HEK293 (cell line): ENCODE measurements at regions not wholly inside any gene's neighbourhood (a gene's known extent, or its start where the extent isn't known, plus 50 kb on each side); places are given as distances from the start of the nearest gene placed in this dataset.
A peak's percentile ranks its signal among the peaks of the same experiment; 100 is the strongest.

Experiments used
- CTCF ChIA-PET: fragments of 350-600 bp; formaldehyde crosslinking; extraction: SDS; loops from one replicate; lab custom pipeline; 2021; ENCODE audit warnings: antibody characterized with exemption; lab: Yijun Ruan, JAX
- POLR2A ChIA-PET: fragments of 300-600 bp; formaldehyde crosslinking; extraction: SDS; loops from one replicate; lab custom pipeline; 2020; ENCODE audit warnings: antibody characterized with exemption, inconsistent platforms; lab: Yijun Ruan, JAX
- H3K27ac ChIP-seq: fragments of 200-500 bp; sonication (Bioruptor generic); 2 replicates; pipeline ENCODE4 v1.5.1; 2014; ENCODE audit warnings: low read depth, low read length, control low read depth, inconsistent platforms; ENCODE audit errors: extremely low read depth
- H3K36me3 ChIP-seq, 2 experiments: fragments of 200-500 bp in 1 of 2; sonication (Bioruptor generic) in 1 of 2; 1 replicate in 1 of 2; 2 replicates in 1 of 2; pipeline ENCODE4 v1.5.1; 2014 to 2017; ENCODE audit warnings: inconsistent platforms in 2 of 2, low read length in 2 of 2; ENCODE audit not compliant: control insufficient read depth in 2 of 2, insufficient read depth in 1 of 2
- H3K4me1 ChIP-seq: fragments of 200-500 bp; sonication (Bioruptor generic); 2 replicates; pipeline ENCODE4 v1.5.1; 2014; ENCODE audit warnings: mild to moderate bottlenecking, low read length, inconsistent platforms; ENCODE audit not compliant: control insufficient read depth, insufficient read depth
- H3K4me3 ChIP-seq: 2 replicates; pipeline ENCODE4 v1.5.1; 2011; ENCODE audit warnings: low read depth, mild to moderate bottlenecking, control low read depth, low read length, moderate library complexity
- H3K9me3 ChIP-seq: fragments of 200-500 bp; sonication (Bioruptor generic); 2 replicates; pipeline ENCODE4 v1.5.1; 2014; ENCODE audit warnings: low read depth, low read length, inconsistent platforms; ENCODE audit not compliant: control insufficient read depth, insufficient read depth
- BCL11A ChIP-seq: fragments of 450-650 bp; formaldehyde crosslinking; IDR thresholded peaks from 2 replicates; pipeline ENCODE4 v1.5.1; 2016; ENCODE audit warnings: low read depth, missing biosample characterization, missing genetic modification characterization
- EGR2 ChIP-seq: fragments of 450-650 bp; formaldehyde crosslinking; IDR thresholded peaks from 2 replicates; pipeline ENCODE4 v1.5.1; 2016; ENCODE audit warnings: low read depth, missing biosample characterization, missing genetic modification characterization
- GLIS1 ChIP-seq: fragments of 450-650 bp; formaldehyde crosslinking; IDR thresholded peaks from 2 replicates; pipeline ENCODE4 v1.5.1; 2016; ENCODE audit warnings: missing biosample characterization, missing genetic modification characterization
- KLF1 ChIP-seq: fragments of 450-650 bp; formaldehyde crosslinking; IDR thresholded peaks from 2 replicates; pipeline ENCODE4 v1.5.1; 2016; ENCODE audit warnings: missing biosample characterization, missing genetic modification characterization
- MEIS1 ChIP-seq: sonication (generic); formaldehyde crosslinking; IDR thresholded peaks from 2 replicates; pipeline ENCODE4 v1.8.1; 2022; ENCODE audit warnings: missing genetic modification reagents, mild to moderate bottlenecking, borderline replicate concordance
- PRDM1 ChIP-seq: fragments of 450-650 bp; formaldehyde crosslinking; IDR thresholded peaks from 2 replicates; pipeline ENCODE4; 2016; ENCODE audit warnings: missing biosample characterization, missing genetic modification characterization
- ZBTB1 ChIP-seq: fragments of 450-650 bp; formaldehyde crosslinking; IDR thresholded peaks from 2 replicates; pipeline ENCODE4 v1.5.1; 2016; ENCODE audit warnings: missing biosample characterization, missing genetic modification characterization
- ZFHX2 ChIP-seq: fragments of 450-650 bp; formaldehyde crosslinking; conservative IDR thresholded peaks from 2 replicates; pipeline ENCODE4 v1.5.1; 2016; ENCODE audit warnings: missing biosample characterization, missing genetic modification characterization
- ZNF121 ChIP-seq: fragments of 450-650 bp; formaldehyde crosslinking; IDR thresholded peaks from 2 replicates; pipeline ENCODE4 v1.5.1; 2016; ENCODE audit warnings: missing biosample characterization, missing genetic modification characterization
- ZNF133 ChIP-seq: fragments of 450-650 bp; formaldehyde crosslinking; IDR thresholded peaks from 2 replicates; pipeline ENCODE4 v1.5.1; 2016; ENCODE audit warnings: missing biosample characterization, missing genetic modification characterization
- ZNF140 ChIP-seq: fragments of 450-650 bp; formaldehyde crosslinking; IDR thresholded peaks from 2 replicates; pipeline ENCODE4 v1.5.1; 2016; ENCODE audit warnings: missing biosample characterization, missing genetic modification characterization
- ZNF155 ChIP-seq: fragments of 450-650 bp; formaldehyde crosslinking; IDR thresholded peaks from 2 replicates; pipeline ENCODE4 v1.5.1; 2016; ENCODE audit warnings: missing biosample characterization, missing genetic modification characterization
- ZNF23 ChIP-seq: fragments of 450-650 bp; formaldehyde crosslinking; IDR thresholded peaks from 2 replicates; pipeline ENCODE4 v1.5.1; 2016; ENCODE audit warnings: missing biosample characterization, missing genetic modification characterization, borderline replicate concordance
- ZNF555 ChIP-seq: fragments of 450-650 bp; formaldehyde crosslinking; conservative IDR thresholded peaks from 2 replicates; pipeline ENCODE4 v1.5.1; 2017; ENCODE audit warnings: missing biosample characterization, mild to moderate bottlenecking, missing genetic modification characterization, inconsistent platforms
- ZNF792 ChIP-seq: fragments of 450-650 bp; formaldehyde crosslinking; IDR thresholded peaks from 2 replicates; pipeline ENCODE4 v1.5.1; 2016; ENCODE audit warnings: missing biosample characterization, missing genetic modification characterization
- ZNF837 ChIP-seq: fragments of 450-650 bp; formaldehyde crosslinking; IDR thresholded peaks from 2 replicates; pipeline ENCODE4 v1.5.1; 2016; ENCODE audit warnings: missing biosample characterization, missing genetic modification characterization
- TF ChIP-seq, protein P1 (sequence below): sonication (generic); formaldehyde crosslinking; IDR thresholded peaks from 2 replicates; pipeline ENCODE4 v1.8.1; 2022; ENCODE audit warnings: mild to moderate bottlenecking, moderate library complexity, missing genetic modification reagents
- TF ChIP-seq, protein P2 (sequence below): fragments of 450-650 bp; formaldehyde crosslinking; IDR thresholded peaks from 2 replicates; pipeline ENCODE4 v1.5.1; 2017; ENCODE audit warnings: missing biosample characterization, missing genetic modification characterization
- TF ChIP-seq, protein P3 (sequence below): fragments of 450-650 bp; formaldehyde crosslinking; optimal IDR thresholded peaks from 2 replicates; pipeline ENCODE3; 2016; ENCODE audit warnings: missing biosample characterization, mild to moderate bottlenecking, missing genetic modification characterization
- TF ChIP-seq, protein P4 (sequence below): fragments of 450-650 bp; formaldehyde crosslinking; IDR thresholded peaks from 2 replicates; pipeline ENCODE4 v1.5.1; 2016; ENCODE audit warnings: missing biosample characterization, missing genetic modification characterization

DNA sequence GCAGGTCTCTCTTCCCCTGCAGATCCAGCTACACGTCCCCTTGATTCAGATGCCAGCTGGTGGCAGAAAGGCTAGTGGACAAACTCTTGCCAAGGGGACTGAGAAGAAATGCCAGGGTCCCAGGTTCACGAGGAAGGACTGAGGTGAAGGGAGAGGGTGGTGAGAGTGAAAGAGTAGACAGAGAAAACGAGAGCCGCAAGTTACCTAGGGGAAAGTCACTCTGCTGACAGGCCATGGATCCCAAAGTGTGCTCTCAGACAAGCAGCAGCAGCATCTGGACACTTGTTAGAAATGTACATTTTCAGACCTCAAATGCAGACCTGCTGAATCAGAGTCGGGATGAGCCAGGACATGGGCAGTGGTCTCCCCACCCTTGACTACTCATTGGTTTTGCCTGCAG, 192.3 kb downstream of the FGFR2 start:
- TF ChIP-seq ZBTB1, result no peak
- peak; percentile 50; the same call in 1 of the 2 replicates for TF ChIP-seq PRDM1
- POLR2A ChIA-PET, result no interaction called here
- Histone ChIP-seq H3K4me3 (no peak overlapping the region), H3K36me3 (no peaks in the 10 kb centered on the region), H3K27ac (no peak overlapping the region), H3K9me3 (no peaks in the 10 kb centered on the region), H3K4me1 (peaks cover 3% of the 10 kb centered on the region; the same call in 1 of the 2 replicates)
- CTCF ChIA-PET, result no interaction called here

DNA sequence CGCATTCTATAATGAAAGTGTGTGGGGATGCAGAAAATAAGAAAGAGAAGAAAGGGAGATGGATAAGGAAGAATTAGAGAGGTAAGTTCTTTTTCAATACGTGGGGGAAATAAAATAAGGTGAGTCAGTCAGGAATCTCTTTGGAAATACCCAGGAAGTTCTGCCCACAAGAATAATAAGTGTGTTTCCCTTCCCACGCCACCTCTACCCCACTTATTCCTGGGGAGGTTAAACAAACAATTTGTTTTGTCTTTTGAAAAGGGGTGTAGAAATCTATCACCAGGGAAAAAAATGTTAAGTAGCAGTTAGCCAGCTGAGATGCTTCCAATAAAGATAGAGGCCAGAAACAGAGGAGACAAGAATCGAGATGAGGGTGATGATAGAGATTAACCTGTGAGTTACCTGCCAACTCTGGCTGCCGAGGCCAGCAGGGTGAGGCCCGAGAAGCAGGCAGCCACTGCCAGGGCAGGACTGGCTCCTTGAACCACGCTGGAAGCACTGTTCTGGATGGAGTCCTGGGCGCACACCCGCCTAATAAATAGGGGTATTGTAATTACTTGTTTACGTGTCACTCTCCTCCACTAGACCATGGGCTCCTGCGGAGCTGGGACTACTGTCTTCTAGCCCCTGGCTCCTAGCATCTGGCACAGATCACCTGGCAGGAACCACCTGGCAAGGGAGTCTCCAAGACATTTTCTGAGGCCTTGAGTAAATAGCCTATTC, 191.3 kb downstream of the FGFR2 start:
- Histone ChIP-seq H3K4me1 (peaks cover 3% of the 10 kb centered on the region; the same call in 1 of the 2 replicates), H3K4me3 (no peak overlapping the region), H3K27ac (no peak overlapping the region), H3K36me3 (no peaks in the 10 kb centered on the region), H3K9me3 (no peaks in the 10 kb centered on the region)
- CTCF ChIA-PET, result no interaction called here
- TF ChIP-seq EGR2, result peak; percentile 66
- TF ChIP-seq GLIS1 (tag by site-specific recombination), result peak; percentile 41
- TF ChIP-seq KLF1 (tag by site-specific recombination), result no peak
- peak; percentile 84 for TF ChIP-seq ZFHX2 (tag by site-specific recombination)
- POLR2A ChIA-PET, result no interaction called here

DNA sequence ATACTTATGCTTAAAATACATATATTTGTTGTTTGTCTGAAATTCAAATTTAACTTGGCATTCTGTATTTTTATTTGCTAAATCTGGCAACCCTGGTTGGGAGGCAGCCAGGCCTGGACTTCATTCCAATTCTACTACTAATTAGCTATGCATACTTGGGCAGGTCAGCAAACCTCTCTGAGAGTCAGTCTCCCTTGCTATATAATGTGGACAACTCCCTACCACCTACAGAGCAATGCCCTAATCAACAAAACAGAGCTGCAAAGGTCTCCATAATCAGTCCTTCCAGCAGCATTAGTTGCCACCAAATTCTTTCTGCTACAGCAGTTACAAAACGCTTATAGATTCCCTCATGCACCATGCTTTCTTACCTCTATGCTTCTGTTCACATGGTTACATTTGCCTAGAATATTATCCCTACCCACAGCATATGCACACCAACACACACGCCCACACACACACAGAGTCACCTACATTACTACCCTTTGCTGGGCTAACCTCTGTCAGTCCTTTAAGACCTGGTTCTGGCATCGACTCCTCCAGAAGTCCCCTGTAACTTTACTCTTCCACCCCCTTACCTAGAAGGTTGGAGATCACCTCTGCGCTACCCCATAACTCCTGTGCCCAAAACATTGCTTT, 188.7 kb downstream of the FGFR2 start:
- ChIA-PET POLR2A (no interaction called here), CTCF (no interaction called here)
- Histone ChIP-seq H3K9me3 (no peaks in the 10 kb centered on the region), H3K27ac (no peak overlapping the region), H3K36me3 (no peaks in the 10 kb centered on the region), H3K4me3 (no peak overlapping the region), H3K4me1 (no peaks in the 10 kb centered on the region)
- TF ChIP-seq EGR2 (peak; percentile 91), MEIS1 (CRISPR knock-in tag) (no peak), ZFHX2 (tag by site-specific recombination) (peak; percentile 93)
- TF ChIP-seq, protein P1, sequence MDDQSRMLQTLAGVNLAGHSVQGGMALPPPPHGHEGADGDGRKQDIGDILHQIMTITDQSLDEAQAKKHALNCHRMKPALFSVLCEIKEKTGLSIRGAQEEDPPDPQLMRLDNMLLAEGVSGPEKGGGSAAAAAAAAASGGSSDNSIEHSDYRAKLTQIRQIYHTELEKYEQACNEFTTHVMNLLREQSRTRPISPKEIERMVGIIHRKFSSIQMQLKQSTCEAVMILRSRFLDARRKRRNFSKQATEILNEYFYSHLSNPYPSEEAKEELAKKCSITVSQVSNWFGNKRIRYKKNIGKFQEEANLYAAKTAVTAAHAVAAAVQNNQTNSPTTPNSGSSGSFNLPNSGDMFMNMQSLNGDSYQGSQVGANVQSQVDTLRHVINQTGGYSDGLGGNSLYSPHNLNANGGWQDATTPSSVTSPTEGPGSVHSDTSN (CRISPR knock-in tag), result no peak

DNA sequence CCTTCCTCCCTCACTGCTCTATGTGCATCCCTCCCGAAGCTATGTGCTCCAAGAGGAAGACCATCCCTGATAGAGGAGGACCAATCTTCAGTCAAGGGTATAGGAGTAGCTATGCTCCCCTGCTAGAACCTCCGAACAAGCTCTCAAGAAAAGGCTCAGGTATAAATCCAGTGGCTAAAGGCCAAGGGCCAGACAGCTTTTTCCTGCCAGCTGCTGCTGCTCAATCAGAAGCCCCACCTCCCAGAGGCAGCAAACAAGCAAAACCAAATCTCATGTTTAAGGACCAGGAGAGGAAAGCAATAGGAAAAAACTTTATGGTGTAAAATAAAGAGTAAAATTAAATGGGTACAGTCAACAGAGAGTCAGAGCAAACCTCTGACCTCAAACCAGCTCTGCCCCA, 187.2 kb downstream of the FGFR2 start:
- TF ChIP-seq ZNF555 (tag by site-specific recombination), result no peak
- no peak for TF ChIP-seq ZNF133 (tag by site-specific recombination)
- TF ChIP-seq ZNF121, result no peak
- TF ChIP-seq, protein P2, sequence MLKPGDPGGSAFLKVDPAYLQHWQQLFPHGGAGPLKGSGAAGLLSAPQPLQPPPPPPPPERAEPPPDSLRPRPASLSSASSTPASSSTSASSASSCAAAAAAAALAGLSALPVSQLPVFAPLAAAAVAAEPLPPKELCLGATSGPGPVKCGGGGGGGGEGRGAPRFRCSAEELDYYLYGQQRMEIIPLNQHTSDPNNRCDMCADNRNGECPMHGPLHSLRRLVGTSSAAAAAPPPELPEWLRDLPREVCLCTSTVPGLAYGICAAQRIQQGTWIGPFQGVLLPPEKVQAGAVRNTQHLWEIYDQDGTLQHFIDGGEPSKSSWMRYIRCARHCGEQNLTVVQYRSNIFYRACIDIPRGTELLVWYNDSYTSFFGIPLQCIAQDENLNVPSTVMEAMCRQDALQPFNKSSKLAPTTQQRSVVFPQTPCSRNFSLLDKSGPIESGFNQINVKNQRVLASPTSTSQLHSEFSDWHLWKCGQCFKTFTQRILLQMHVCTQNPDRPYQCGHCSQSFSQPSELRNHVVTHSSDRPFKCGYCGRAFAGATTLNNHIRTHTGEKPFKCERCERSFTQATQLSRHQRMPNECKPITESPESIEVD (tag by site-specific recombination), result no peak
- TF ChIP-seq ZNF140 (tag by site-specific recombination), result no peak
- no peak for TF ChIP-seq ZNF792 (tag by site-specific recombination)
- TF ChIP-seq ZNF155 (tag by site-specific recombination), result no peak
- TF ChIP-seq, protein P3, sequence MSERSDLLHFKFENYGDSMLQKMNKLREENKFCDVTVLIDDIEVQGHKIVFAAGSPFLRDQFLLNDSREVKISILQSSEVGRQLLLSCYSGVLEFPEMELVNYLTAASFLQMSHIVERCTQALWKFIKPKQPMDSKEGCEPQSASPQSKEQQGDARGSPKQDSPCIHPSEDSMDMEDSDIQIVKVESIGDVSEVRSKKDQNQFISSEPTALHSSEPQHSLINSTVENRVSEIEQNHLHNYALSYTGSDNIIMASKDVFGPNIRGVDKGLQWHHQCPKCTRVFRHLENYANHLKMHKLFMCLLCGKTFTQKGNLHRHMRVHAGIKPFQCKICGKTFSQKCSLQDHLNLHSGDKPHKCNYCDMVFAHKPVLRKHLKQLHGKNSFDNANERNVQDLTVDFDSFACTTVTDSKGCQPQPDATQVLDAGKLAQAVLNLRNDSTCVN, result no peak
- TF ChIP-seq ZNF23, result no peak
- TF ChIP-seq BCL11A, result no peak
- TF ChIP-seq, protein P4, sequence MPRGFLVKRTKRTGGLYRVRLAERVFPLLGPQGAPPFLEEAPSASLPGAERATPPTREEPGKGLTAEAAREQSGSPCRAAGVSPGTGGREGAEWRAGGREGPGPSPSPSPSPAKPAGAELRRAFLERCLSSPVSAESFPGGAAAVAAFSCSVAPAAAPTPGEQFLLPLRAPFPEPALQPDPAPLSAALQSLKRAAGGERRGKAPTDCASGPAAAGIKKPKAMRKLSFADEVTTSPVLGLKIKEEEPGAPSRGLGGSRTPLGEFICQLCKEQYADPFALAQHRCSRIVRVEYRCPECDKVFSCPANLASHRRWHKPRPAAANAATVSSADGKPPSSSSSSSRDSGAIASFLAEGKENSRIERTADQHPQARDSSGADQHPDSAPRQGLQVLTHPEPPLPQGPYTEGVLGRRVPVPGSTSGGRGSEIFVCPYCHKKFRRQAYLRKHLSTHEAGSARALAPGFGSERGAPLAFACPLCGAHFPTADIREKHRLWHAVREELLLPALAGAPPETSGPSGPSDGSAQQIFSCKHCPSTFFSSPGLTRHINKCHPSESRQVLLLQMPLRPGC, result no peak
- TF ChIP-seq ZNF837 (tag by site-specific recombination), result no peak
- Histone ChIP-seq H3K9me3 (no peaks in the 10 kb centered on the region), H3K27ac (no peak overlapping the region), H3K4me3 (no peak overlapping the region), H3K4me1 (no peaks in the 10 kb centered on the region), H3K36me3 (no peaks in the 10 kb centered on the region)
- POLR2A ChIA-PET, result no interaction called here
- CTCF ChIA-PET, result interaction anchor here (0.6 kb wide), 1 partner anchor 477 kb away, joined by 4 read pairs; no protein-coding TSS in a partner anchor
